NCI-H2171 (cell line): ENCODE measurements at regions not wholly inside any gene's neighbourhood (a gene's known extent, or its start where the extent isn't known, plus 50 kb on each side); places are given as distances from the start of the nearest gene placed in this dataset.
"Not testable (repeated sequence)": the region's sequence is repeated elsewhere in the genome, so short reads cannot be mapped to it uniquely, and the experiment has no call there.

Experiments used
- DNase-seq: peaks from one replicate; lab custom pipeline; 2025; lab: John Stamatoyannopoulos, UW

GRCh38 chr9:19875291-19875920, 86.6 kb upstream of the SLC24A2 start:
- DNase-seq, result no peak

DNA sequence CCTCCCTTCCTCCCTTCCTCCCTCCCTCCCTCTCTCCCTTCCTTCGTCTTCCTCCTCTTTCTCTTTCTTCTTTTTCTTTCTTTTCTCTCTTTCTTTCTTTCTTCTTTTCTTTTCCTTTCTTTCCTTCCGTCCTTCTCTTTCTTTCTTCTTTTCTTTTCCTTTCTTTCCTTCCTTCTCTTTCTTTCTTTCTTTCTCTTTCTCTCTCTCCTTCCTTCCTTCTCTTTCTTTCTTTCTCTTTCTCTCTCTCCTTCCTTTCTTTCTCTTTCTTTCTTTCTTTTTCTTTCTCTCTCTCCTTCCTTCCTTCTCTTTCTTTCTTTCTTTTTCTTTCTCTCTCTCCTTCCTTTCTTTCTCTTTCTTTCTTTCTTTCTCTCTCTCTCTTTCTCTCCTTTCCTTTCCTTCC, 84.4 kb upstream of the SLC24A2 start:
- DNase-seq, result not testable (repeated sequence)

- DNase-seq, result no peak
Observed at GRCh38 chr9:19870988-19871387, 82.2 kb upstream of the SLC24A2 start.

GRCh38 chr9:19840953-19841352, 52.1 kb upstream of the SLC24A2 start:
- DNase-seq, result no peak
